DOHH2 (cell line): ENCODE measurements at regions not wholly inside any gene's neighbourhood (a gene's known extent, or its start where the extent isn't known, plus 50 kb on each side); places are given as distances from the start of the nearest gene placed in this dataset.

ENCODE experiments used
- EZH2phosphoT487 ChIP-seq: fragments of 200-600 bp; sonication (generic); IDR thresholded peaks from 2 replicates; pipeline ENCODE4 v1.6.1; 2017; ENCODE audit warnings: borderline replicate concordance, mild to moderate bottlenecking, antibody characterized with exemption, low read length, moderate library complexity, mixed read lengths
- TF ChIP-seq, protein P1 (sequence below): fragments of 200-600 bp; sonication (generic); IDR thresholded peaks from one replicate; pipeline ENCODE4 v1.5.1; 2014; ENCODE audit warnings: antibody characterized with exemption, mild to moderate bottlenecking, low read depth, low read length; ENCODE audit not compliant: poor library complexity, severe bottlenecking

DNA sequence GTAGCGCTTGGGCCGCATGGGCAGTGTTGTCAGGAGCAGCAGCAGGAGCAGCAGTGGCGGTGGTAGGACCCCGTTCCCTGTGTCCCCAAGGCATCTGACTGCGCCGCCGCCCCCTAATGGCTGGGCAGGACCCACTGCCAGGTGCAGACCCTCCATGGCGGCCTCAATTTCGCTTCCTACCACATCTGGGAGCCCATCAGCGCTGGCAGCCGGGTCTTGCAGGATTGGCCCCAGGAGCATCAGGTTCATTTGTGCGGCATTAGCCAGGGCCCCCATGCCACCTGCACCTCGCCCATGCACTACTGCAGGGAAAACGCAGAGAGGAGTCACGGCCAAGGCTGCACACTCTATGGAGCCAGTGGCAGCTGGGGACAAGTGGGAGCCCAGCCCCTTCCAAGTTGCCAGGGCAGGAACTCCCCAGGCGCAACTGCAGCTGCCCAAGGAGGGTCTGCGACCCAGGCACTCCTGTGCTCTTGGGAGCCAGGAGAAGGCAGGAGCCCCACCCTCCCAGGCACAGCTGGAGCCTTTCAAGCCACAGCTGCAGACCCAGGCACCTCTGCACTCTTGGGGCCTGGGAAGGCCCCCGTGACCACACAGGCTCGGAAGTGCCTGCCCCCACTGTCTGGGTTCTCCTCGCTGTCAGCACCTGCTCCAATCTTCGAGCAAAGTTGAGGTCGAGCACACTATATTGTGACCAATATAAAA is 594.2 kb downstream of the KCNJ18 start:
- TF ChIP-seq, protein P1, sequence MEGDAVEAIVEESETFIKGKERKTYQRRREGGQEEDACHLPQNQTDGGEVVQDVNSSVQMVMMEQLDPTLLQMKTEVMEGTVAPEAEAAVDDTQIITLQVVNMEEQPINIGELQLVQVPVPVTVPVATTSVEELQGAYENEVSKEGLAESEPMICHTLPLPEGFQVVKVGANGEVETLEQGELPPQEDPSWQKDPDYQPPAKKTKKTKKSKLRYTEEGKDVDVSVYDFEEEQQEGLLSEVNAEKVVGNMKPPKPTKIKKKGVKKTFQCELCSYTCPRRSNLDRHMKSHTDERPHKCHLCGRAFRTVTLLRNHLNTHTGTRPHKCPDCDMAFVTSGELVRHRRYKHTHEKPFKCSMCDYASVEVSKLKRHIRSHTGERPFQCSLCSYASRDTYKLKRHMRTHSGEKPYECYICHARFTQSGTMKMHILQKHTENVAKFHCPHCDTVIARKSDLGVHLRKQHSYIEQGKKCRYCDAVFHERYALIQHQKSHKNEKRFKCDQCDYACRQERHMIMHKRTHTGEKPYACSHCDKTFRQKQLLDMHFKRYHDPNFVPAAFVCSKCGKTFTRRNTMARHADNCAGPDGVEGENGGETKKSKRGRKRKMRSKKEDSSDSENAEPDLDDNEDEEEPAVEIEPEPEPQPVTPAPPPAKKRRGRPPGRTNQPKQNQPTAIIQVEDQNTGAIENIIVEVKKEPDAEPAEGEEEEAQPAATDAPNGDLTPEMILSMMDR: no peak
- no peak for TF ChIP-seq EZH2phosphoT487
